GM18951 (cell line): ENCODE measurements at regions not wholly inside any gene's neighbourhood (a gene's known extent, or its start where the extent isn't known, plus 50 kb on each side); places are given as distances from the start of the nearest gene placed in this dataset.

Experiments used
- POLR2A ChIP-seq: IDR thresholded peaks from 4 replicates; pipeline ENCODE4 v1.6.1; 2011; ENCODE audit warnings: mild to moderate bottlenecking; ENCODE audit not compliant: insufficient read length, insufficient read depth; ENCODE audit errors: extremely low read depth
- in situ Hi-C: fragments of 300-500 bp; cut with MboI; formaldehyde crosslinking; loops from one replicate; pipeline ENCODE4 v1.12.0; 2022; ENCODE audit warnings: low sequenced_read_pairs, mixed read lengths, inconsistent platforms; ENCODE audit not compliant: unreplicated experiment

GRCh38 chr5:90022002-90022710, 387.4 kb downstream of the CETN3 start:
- in situ Hi-C loops = loop anchor here (25.0 kb wide), 1 partner anchor 1285 kb away; no protein-coding TSS in a partner anchor
- no peak for TF ChIP-seq POLR2A

- in situ Hi-C loops = loop anchor here (25.0 kb wide), 1 partner anchor 1284 kb away; no protein-coding TSS in a partner anchor
Measured at GRCh38 chr5:90020575-90021538, 388.7 kb downstream of the CETN3 start.

GRCh38 chr5:90017239-90017638, 392.3 kb downstream of the CETN3 start:
- in situ Hi-C loops = loop anchor here (25.0 kb wide), 1 partner anchor 1280 kb away; no protein-coding TSS in a partner anchor

More at GRCh38 chr5:90020575-90021538, 388.7 kb downstream of the CETN3 start:
- no peak for TF ChIP-seq POLR2A

GRCh38 chr5:90015584-90016018, 394.0 kb downstream of the CETN3 start:
- in situ Hi-C loops = loop anchor here (25.0 kb wide), 1 partner anchor 1278 kb away; no protein-coding TSS in a partner anchor
- TF ChIP-seq POLR2A = no peak

More at GRCh38 chr5:90017239-90017638, 392.3 kb downstream of the CETN3 start:
- no peak for TF ChIP-seq POLR2A

GRCh38 chr5:90014420-90014819, 395.1 kb downstream of the CETN3 start:
- in situ Hi-C loops = loop anchor here (25.0 kb wide), 1 partner anchor 1277 kb away; no protein-coding TSS in a partner anchor

GRCh38 chr5:90000351-90000750, 409.2 kb downstream of the CETN3 start:
- TF ChIP-seq POLR2A = no peak
- in situ Hi-C loops = loop anchor here (25.0 kb wide), 1 partner anchor 1263 kb away; no protein-coding TSS in a partner anchor

More at GRCh38 chr5:90014420-90014819, 395.1 kb downstream of the CETN3 start:
- no peak for TF ChIP-seq POLR2A

GRCh38 chr5:89998519-89999305, 410.8 kb downstream of the CETN3 start:
- in situ Hi-C loops = no loop called here

GRCh38 chr5:89996890-89997289, 412.7 kb downstream of the CETN3 start:
- in situ Hi-C loops = no loop called here
- no peak for TF ChIP-seq POLR2A

More at GRCh38 chr5:89998519-89999305, 410.8 kb downstream of the CETN3 start:
- TF ChIP-seq POLR2A = no peak

- in situ Hi-C loops = no loop called here
Measured at GRCh38 chr5:89996335-89996734, 413.2 kb downstream of the CETN3 start.

GRCh38 chr5:89994266-89994665, 415.3 kb downstream of the CETN3 start:
- TF ChIP-seq POLR2A = no peak
- in situ Hi-C loops = no loop called here

More at GRCh38 chr5:89996335-89996734, 413.2 kb downstream of the CETN3 start:
- TF ChIP-seq POLR2A = no peak

GRCh38 chr5:89992201-89992600, 417.4 kb downstream of the CETN3 start:
- no peak for TF ChIP-seq POLR2A
- in situ Hi-C loops = no loop called here

GRCh38 chr5:89991592-89991991, 418.0 kb downstream of the CETN3 start:
- TF ChIP-seq POLR2A = no peak
- in situ Hi-C loops = no loop called here
